Breast epithelium (tissue), 3 donors: ENCODE measurements at regions not wholly inside any gene's neighbourhood (a gene's known extent, or its start where the extent isn't known, plus 50 kb on each side); places are given as distances from the start of the nearest gene placed in this dataset.

ENCODE experiments used
- CTCF ChIP-seq, 3 donors: fragments of 450-650 bp; IDR thresholded peaks; one replicate each; pipeline ENCODE4 v1.5.1; 2016 to 2017; ENCODE audit warnings: antibody characterized with exemption in 3 of 3, mild to moderate bottlenecking in 3 of 3, moderate library complexity in 3 of 3
- POLR2A ChIP-seq: fragments of 450-650 bp; IDR thresholded peaks from one replicate; pipeline ENCODE4 v1.6.1; 2016; ENCODE audit warnings: antibody characterized with exemption, mild to moderate bottlenecking, moderate library complexity

DNA sequence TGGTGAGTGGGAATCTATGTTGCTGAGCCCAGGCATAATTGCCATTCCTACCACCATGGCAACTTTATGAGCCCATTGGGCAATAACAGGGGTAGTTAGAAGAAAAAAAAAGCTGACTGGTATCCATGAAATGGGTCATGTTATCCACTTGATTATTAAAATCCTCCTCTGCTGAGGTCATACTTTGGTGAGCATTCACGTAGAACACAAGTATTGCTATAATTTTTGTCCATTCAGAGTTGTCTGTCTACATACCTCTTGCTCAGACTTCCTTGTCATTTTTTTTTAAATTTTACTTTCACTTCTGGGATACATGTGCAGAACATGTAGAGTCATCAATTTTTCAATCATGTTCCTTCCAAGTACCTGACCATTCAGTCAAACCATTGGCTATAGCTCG, 780.8 kb upstream of the ARRDC3 start:
- TF ChIP-seq CTCF (IDR thresholded peaks at IDR 0.05): no peak
- TF ChIP-seq POLR2A: no peak
